ENCODE measurements at regions not wholly inside any gene's neighbourhood (a gene's known extent, or its start where the extent isn't known, plus 50 kb on each side); places are given as distances from the start of the nearest gene placed in this dataset.
A peak's percentile ranks its signal among the peaks of the same experiment; 100 is the strongest.

GRCh38 chr5:39579750-39580149 lies 155.0 kb upstream of the DAB2 start:
- DNase-seq, result no peak

- peak; percentile 11 for DNase-seq
Observed at GRCh38 chr5:39578887-39579497, 154.2 kb upstream of the DAB2 start.

GRCh38 chr5:39577529-39577928 lies 152.7 kb upstream of the DAB2 start:
- no peak for DNase-seq

- DNase-seq, result peak; percentile 23
Observed at GRCh38 chr5:39570403-39571027, 145.7 kb upstream of the DAB2 start.

- no peak for DNase-seq
Observed at GRCh38 chr5:39569857-39570256, 145.1 kb upstream of the DAB2 start.

- DNase-seq, result no peak
Observed at GRCh38 chr5:39566891-39567290, 142.1 kb upstream of the DAB2 start.

GRCh38 chr5:39566029-39566428 lies 141.2 kb upstream of the DAB2 start:
- no peak for DNase-seq

- no peak for DNase-seq
Observed at GRCh38 chr5:39561421-39561820, 136.6 kb upstream of the DAB2 start.

- DNase-seq, result no peak
Observed at GRCh38 chr5:39560726-39561125, 135.9 kb upstream of the DAB2 start.

- no peak for DNase-seq
Observed at GRCh38 chr5:39559923-39560322, 135.1 kb upstream of the DAB2 start.

GRCh38 chr5:39558541-39558940 lies 133.8 kb upstream of the DAB2 start:
- no peak for DNase-seq

GRCh38 chr5:39555788-39556187 lies 131.0 kb upstream of the DAB2 start:
- no peak for DNase-seq

- peak; percentile 66 for DNase-seq
Observed at GRCh38 chr5:39547553-39548154, 122.9 kb upstream of the DAB2 start.

GRCh38 chr5:39544941-39545340 lies 120.2 kb upstream of the DAB2 start:
- DNase-seq, result no peak

- DNase-seq, result peak; percentile 1
Observed at GRCh38 chr5:39543335-39543734, 118.6 kb upstream of the DAB2 start.

GRCh38 chr5:39542511-39543285 lies 117.9 kb upstream of the DAB2 start:
- no peak for DNase-seq

- DNase-seq, result no peak
Observed at GRCh38 chr5:39541920-39542319, 117.1 kb upstream of the DAB2 start.

GRCh38 chr5:39539470-39539869 lies 114.7 kb upstream of the DAB2 start:
- no peak for DNase-seq

- no peak for DNase-seq
Observed at GRCh38 chr5:39534690-39535089, 109.9 kb upstream of the DAB2 start.

- no peak for DNase-seq
Observed at GRCh38 chr5:39533749-39534148, 109.0 kb upstream of the DAB2 start.

- DNase-seq, result no peak
Observed at GRCh38 chr5:39532511-39532910, 107.7 kb upstream of the DAB2 start.

GRCh38 chr5:39531306-39531705 lies 106.5 kb upstream of the DAB2 start:
- no peak for DNase-seq

- DNase-seq, result no peak
Observed at GRCh38 chr5:39526914-39527477, 102.2 kb upstream of the DAB2 start.

- peak; percentile 19 for DNase-seq
Observed at GRCh38 chr5:39525781-39526180, 101.0 kb upstream of the DAB2 start.

Data from kidney glomerular epithelial cell (primary cell).